ENCODE measurements at regions not wholly inside any gene's neighbourhood (a gene's known extent, or its start where the extent isn't known, plus 50 kb on each side); places are given as distances from the start of the nearest gene placed in this dataset.

- TF ChIP-seq RAD21 (IDR thresholded peaks at IDR 0.05; ENCODE audit: low read length) (no peak), POLR2A (IDR thresholded peaks at IDR 0.05; ENCODE audit: low read depth, low read length) (no peak), CTCF (conservative IDR thresholded peaks at IDR 0.05; ENCODE audit: low read depth, low read length) (no peak), MAZ (IDR thresholded peaks at IDR 0.05; ENCODE audit: borderline replicate concordance, low read depth, low read length) (no peak)
These were observed 59.8 kb upstream of the ZNRF2 start for GRCh38 chr7:30224511-30225062.

Measured in IMR-90 (cell line).